Endothelial cell of umbilical vein (primary cell): ENCODE measurements at regions not wholly inside any gene's neighbourhood (a gene's known extent, or its start where the extent isn't known, plus 50 kb on each side); places are given as distances from the start of the nearest gene placed in this dataset.

Source experiments
- BruUV-seq: library from RNA; stranded (reverse); fragments of 400-500 nt; replicated peaks from 2 replicates; lab custom pipeline; 2021; lab: Mats Ljungman, UMichigan
- CTCF ChIA-PET: fragments of 300-600, 350-600 bp; sonication (Branson Sonifier 250); formaldehyde crosslinking; loops from one replicate; lab custom pipeline; 2021; ENCODE audit warnings: antibody characterized with exemption, inconsistent platforms; lab: Charles Lee
- POLR2A ChIA-PET: fragments of 300-600, 350-600 bp; sonication (Branson Sonifier 250); formaldehyde crosslinking; loops from one replicate; lab custom pipeline; 2021; ENCODE audit warnings: antibody characterized with exemption, inconsistent platforms; lab: Charles Lee
- DNase-seq: peaks from one replicate; pipeline ENCODE4 v3.0.0-alpha.2; 2011; ENCODE audit warnings: low read depth, low spot score
- FAIRE-seq: peaks from 2 replicates; lab custom pipeline; 2011; peaks lifted over from hg19 to GRCh38; lab: Jason Lieb, UNC
- H2AFZ ChIP-seq: 2 replicates; pipeline ENCODE4 v1.6.0; 2012; ENCODE audit warnings: low read depth, low read length, control low read depth, inconsistent platforms
- H3K27ac ChIP-seq: 2 replicates; pipeline ENCODE4 v1.5.1; 2011; ENCODE audit warnings: low read depth, mild to moderate bottlenecking, control low read depth, low read length, moderate library complexity; ENCODE audit not compliant: insufficient read depth
- H3K27me3 ChIP-seq, 2 experiments: 2 replicates each; pipeline versions ENCODE4 v1.6.0 to v1.6.1; 2011; ENCODE audit warnings: low read length in 2 of 2, mixed read lengths in 1 of 2; ENCODE audit not compliant: control insufficient read depth in 2 of 2, insufficient read depth in 2 of 2
- H3K36me3 ChIP-seq, 2 experiments: 2 replicates in 1 of 2; 3 replicates in 1 of 2; pipeline ENCODE4 v1.5.1; 2011; ENCODE audit warnings: low read length in 2 of 2, mild to moderate bottlenecking in 1 of 2, moderate library complexity in 1 of 2; ENCODE audit not compliant: control insufficient read depth in 2 of 2, insufficient read depth in 2 of 2; ENCODE audit errors: extremely low read depth in 1 of 2
- H3K4me1 ChIP-seq: 3 replicates; pipeline ENCODE4 v1.5.1; 2011; ENCODE audit warnings: mild to moderate bottlenecking, low read length; ENCODE audit not compliant: control insufficient read depth, insufficient read depth; ENCODE audit errors: extremely low read depth
- H3K4me2 ChIP-seq: 2 replicates; pipeline ENCODE4 v1.6.1; 2011; ENCODE audit warnings: low read length, control low read depth, mixed read lengths; ENCODE audit not compliant: insufficient read depth
- H3K4me3 ChIP-seq, 3 experiments: fragments of 200-600 bp in 1 of 3; sonication (generic), shearing (Covaris generic) in 1 of 3; replicated peaks in 1 of 3; 2 replicates each; pipeline ENCODE4 v1.5.1; 2011 to 2016; ENCODE audit warnings: control low read depth in 3 of 3, low read length in 3 of 3, mild to moderate bottlenecking in 2 of 3, inconsistent platforms in 1 of 3, low read depth in 1 of 3, moderate library complexity in 1 of 3; ENCODE audit not compliant: insufficient read depth in 1 of 3
- H3K79me2 ChIP-seq: 2 replicates; pipeline ENCODE4 v1.6.0; 2012; ENCODE audit warnings: low read length, inconsistent platforms; ENCODE audit not compliant: control insufficient read depth, insufficient read depth
- H3K9ac ChIP-seq: replicated peaks from 2 replicates; pipeline ENCODE3; 2011; ENCODE audit warnings: low read length, control low read depth; ENCODE audit not compliant: insufficient read depth; ENCODE audit errors: extremely low read depth
- H3K9me1 ChIP-seq: replicated peaks from 3 replicates; pipeline ENCODE4 v1.6.0; 2011; ENCODE audit warnings: mild to moderate bottlenecking, low read length; ENCODE audit not compliant: control insufficient read depth, insufficient read depth; ENCODE audit errors: extremely low read depth
- H3K9me3 ChIP-seq: replicated peaks from 2 replicates; pipeline ENCODE4 v1.5.1; 2012; ENCODE audit warnings: low read length, inconsistent platforms; ENCODE audit not compliant: control insufficient read depth, insufficient read depth
- H4K20me1 ChIP-seq: replicated peaks from 2 replicates; pipeline ENCODE3; 2011; ENCODE audit warnings: mild to moderate bottlenecking, low read length; ENCODE audit not compliant: control insufficient read depth, insufficient read depth; ENCODE audit errors: extremely low read depth
- EZH2 ChIP-seq: IDR thresholded peaks from 2 replicates; pipeline ENCODE4 v1.6.1; 2012; ENCODE audit warnings: borderline replicate concordance, low read depth, mild to moderate bottlenecking, moderate library complexity, low read length, inconsistent platforms; ENCODE audit not compliant: severe bottlenecking
- FOS ChIP-seq: IDR thresholded peaks from 2 replicates; pipeline ENCODE4 v1.6.1; 2011; ENCODE audit warnings: mild to moderate bottlenecking, low read length, moderate library complexity, borderline replicate concordance; ENCODE audit not compliant: insufficient read depth
- GATA2 ChIP-seq: IDR thresholded peaks from 2 replicates; pipeline ENCODE4 v1.7.0; 2011; ENCODE audit warnings: low read depth, mild to moderate bottlenecking, moderate library complexity, mixed read lengths, low read length; ENCODE audit not compliant: insufficient read length, insufficient read depth
- JUN ChIP-seq: IDR thresholded peaks from 2 replicates; pipeline ENCODE4 v1.6.1; 2011; ENCODE audit warnings: borderline replicate concordance, low read depth; ENCODE audit not compliant: insufficient read length, insufficient read depth
- MYC ChIP-seq: IDR thresholded peaks from one replicate; pipeline ENCODE4 v1.6.1; 2011; ENCODE audit warnings: mild to moderate bottlenecking, low read depth, low read length
- POLR2A ChIP-seq: IDR thresholded peaks from 2 replicates; pipeline ENCODE4 v1.6.1; 2012; ENCODE audit warnings: low read depth, mild to moderate bottlenecking, control low read depth, low read length
- POLR2AphosphoS5 ChIP-seq: IDR thresholded peaks from 2 replicates; pipeline ENCODE4 v1.6.1; 2012; ENCODE audit warnings: low read depth, mild to moderate bottlenecking, control low read depth, low read length, moderate library complexity; ENCODE audit not compliant: insufficient read depth
- dilution Hi-C: fragments of 300-500 bp; cut with MboI; formaldehyde crosslinking; loops from one replicate; pipeline ENCODE4 v1.15.0; 2019; ENCODE audit warnings: low sequenced_read_pairs; ENCODE audit not compliant: extremely low pct_ligation_motif_present
- intact Hi-C: fragments of 100-400 bp; cut with micrococcal nuclease; formaldehyde crosslinking; loops from one replicate; pipeline ENCODE4 v1.10.0; 2022
- TF ChIP-seq, protein P1 (sequence below), 2 donors: IDR thresholded peaks; 1 replicate in 1 of 2; 2 replicates in 1 of 2; pipeline ENCODE4 v1.5.1; 2011; ENCODE audit warnings: low read length in 2 of 2, mild to moderate bottlenecking in 2 of 2, moderate library complexity in 2 of 2, control low read depth in 1 of 2, inconsistent platforms in 1 of 2, low read depth in 1 of 2; ENCODE audit not compliant: insufficient read depth in 1 of 2; ENCODE audit errors: extremely low read depth in 1 of 2
- TF ChIP-seq, protein P2 (sequence below): IDR thresholded peaks from 2 replicates; pipeline ENCODE4 v1.6.1; 2011; ENCODE audit not compliant: insufficient read depth, insufficient read length

DNA sequence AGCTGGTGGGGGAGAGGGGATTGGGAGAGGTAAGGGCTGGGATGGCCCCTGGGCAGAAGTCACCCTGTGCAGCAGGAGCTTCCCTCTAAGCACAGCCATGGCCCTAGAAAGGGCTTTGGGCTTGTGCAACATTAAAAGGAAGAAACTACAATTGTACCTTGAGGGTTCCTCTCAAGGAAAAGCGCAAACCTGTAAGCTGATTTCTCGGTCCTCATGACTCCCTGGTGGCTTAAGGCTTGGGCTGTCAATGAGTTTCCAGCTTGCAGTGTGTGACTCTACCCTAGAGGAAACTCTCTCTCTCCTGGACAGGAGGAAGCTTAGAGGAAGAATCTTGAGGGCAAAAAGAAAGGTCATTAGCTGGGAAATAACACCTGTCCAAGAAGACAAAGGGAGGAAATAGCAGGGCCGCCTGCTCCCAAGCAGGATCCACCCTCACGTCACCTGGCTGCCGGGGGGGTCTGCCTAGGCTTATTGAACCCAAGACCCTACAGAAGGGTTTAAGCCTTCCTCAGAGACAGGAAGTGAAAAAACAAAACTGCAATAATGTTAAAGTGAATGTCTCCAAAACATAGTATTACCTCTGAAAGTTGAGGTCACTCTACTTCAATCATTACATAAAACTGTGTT, 112.5 kb downstream of the WDR11 start:
- FAIRE-seq, result no peak
- TF ChIP-seq FOS, result no peak
- TF ChIP-seq POLR2AphosphoS5, result no peak
- TF ChIP-seq EZH2, result no peak
- TF ChIP-seq, protein P1, sequence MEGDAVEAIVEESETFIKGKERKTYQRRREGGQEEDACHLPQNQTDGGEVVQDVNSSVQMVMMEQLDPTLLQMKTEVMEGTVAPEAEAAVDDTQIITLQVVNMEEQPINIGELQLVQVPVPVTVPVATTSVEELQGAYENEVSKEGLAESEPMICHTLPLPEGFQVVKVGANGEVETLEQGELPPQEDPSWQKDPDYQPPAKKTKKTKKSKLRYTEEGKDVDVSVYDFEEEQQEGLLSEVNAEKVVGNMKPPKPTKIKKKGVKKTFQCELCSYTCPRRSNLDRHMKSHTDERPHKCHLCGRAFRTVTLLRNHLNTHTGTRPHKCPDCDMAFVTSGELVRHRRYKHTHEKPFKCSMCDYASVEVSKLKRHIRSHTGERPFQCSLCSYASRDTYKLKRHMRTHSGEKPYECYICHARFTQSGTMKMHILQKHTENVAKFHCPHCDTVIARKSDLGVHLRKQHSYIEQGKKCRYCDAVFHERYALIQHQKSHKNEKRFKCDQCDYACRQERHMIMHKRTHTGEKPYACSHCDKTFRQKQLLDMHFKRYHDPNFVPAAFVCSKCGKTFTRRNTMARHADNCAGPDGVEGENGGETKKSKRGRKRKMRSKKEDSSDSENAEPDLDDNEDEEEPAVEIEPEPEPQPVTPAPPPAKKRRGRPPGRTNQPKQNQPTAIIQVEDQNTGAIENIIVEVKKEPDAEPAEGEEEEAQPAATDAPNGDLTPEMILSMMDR (IDR thresholded peaks at IDR 0.05; ENCODE audit: extremely low read depth in 1 of 2, insufficient read depth in 1 of 2, low read depth in 1 of 2, low read length in 2 of 2), result no peak
- no peak for TF ChIP-seq GATA2
- TF ChIP-seq JUN, result no peak
- no peak for TF ChIP-seq POLR2A
- no peak for TF ChIP-seq MYC
- TF ChIP-seq, protein P2, sequence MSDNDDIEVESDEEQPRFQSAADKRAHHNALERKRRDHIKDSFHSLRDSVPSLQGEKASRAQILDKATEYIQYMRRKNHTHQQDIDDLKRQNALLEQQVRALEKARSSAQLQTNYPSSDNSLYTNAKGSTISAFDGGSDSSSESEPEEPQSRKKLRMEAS, result no peak
- no peak for DNase-seq
- Histone ChIP-seq H3K27me3 (no peaks in the 10 kb centered on the region), H3K4me3 (no peak overlapping the region), H4K20me1 (no peaks in the 10 kb centered on the region), H3K9me1 (no peaks in the 10 kb centered on the region), H3K4me1 (no peaks in the 10 kb centered on the region), H3K27ac (no peak overlapping the region), H3K4me2 (no peak overlapping the region), H3K79me2 (no peaks in the 10 kb centered on the region), H3K36me3 (no peaks in the 10 kb centered on the region), H3K9ac (no peak overlapping the region), H3K9me3 (no peaks in the 10 kb centered on the region), H2AFZ (no peak overlapping the region)
- ChIA-PET CTCF (interaction anchor here (1.0 kb wide), 2 partner anchors 10 to 14 kb away, joined by 3 to 4 read pairs; no protein-coding TSS in a partner anchor), POLR2A (no interaction called here)
- BruUV-seq, result no TSS peak
- intact Hi-C loops, result no loop called here
- dilution Hi-C loops, result no loop called here
